Neural cell (in vitro differentiated cells): ENCODE measurements at regions not wholly inside any gene's neighbourhood (a gene's known extent, or its start where the extent isn't known, plus 50 kb on each side); places are given as distances from the start of the nearest gene placed in this dataset.

Experiments
- H2AFZ ChIP-seq: fragments of 200-600, 300-800 bp; sonication (generic), shearing (Covaris generic); 2 replicates; pipeline ENCODE4 v1.6.0; 2014; ENCODE audit warnings: low read depth, mild to moderate bottlenecking, antibody characterized with exemption, low read length, moderate library complexity
- H3F3A ChIP-seq: fragments of 200-600 bp; shearing (Covaris generic); 2 replicates; pipeline ENCODE4 v1.6.1; 2016; ENCODE audit warnings: mild to moderate bottlenecking, moderate library complexity, mixed read lengths, antibody characterized with exemption, low read length; ENCODE audit not compliant: insufficient read depth, poor library complexity, severe bottlenecking
- H3K27ac ChIP-seq: fragments of 200-600, 300-800 bp; sonication (generic), shearing (Covaris generic); 2 replicates; pipeline ENCODE4 v1.5.1; 2014; ENCODE audit warnings: mild to moderate bottlenecking, low read length, moderate library complexity
- H3K27me3 ChIP-seq: fragments of 300-800, 200-600 bp; sonication (generic), shearing (Covaris generic); 2 replicates; pipeline ENCODE4 v1.6.0; 2014; ENCODE audit warnings: mild to moderate bottlenecking, low read depth, low read length, moderate library complexity; ENCODE audit not compliant: insufficient read depth
- H3K36me3 ChIP-seq: fragments of 300-800, 200-600 bp; sonication (generic), shearing (Covaris generic); 2 replicates; pipeline ENCODE4 v1.5.1; 2014; ENCODE audit warnings: mild to moderate bottlenecking, antibody characterized with exemption, low read length, moderate library complexity; ENCODE audit not compliant: insufficient read depth
- H3K4me2 ChIP-seq: fragments of 300-800, 200-600 bp; sonication (generic), shearing (Covaris generic); 2 replicates; pipeline ENCODE4 v1.6.0; 2014; ENCODE audit warnings: mild to moderate bottlenecking, low read length
- H3K4me3 ChIP-seq: fragments of 300-800, 200-600 bp; sonication (generic), shearing (Covaris generic); 2 replicates; pipeline ENCODE4 v1.5.1; 2014; ENCODE audit warnings: mild to moderate bottlenecking, low read length, moderate library complexity
- H3K79me2 ChIP-seq: fragments of 200-600 bp; shearing (Covaris generic); replicated peaks from 2 replicates; pipeline ENCODE4 v1.6.0; 2014; ENCODE audit warnings: mild to moderate bottlenecking, low read length, moderate library complexity; ENCODE audit not compliant: insufficient read depth
- H3K9ac ChIP-seq: fragments of 300-800, 200-600 bp; sonication (generic), shearing (Covaris generic); 2 replicates; pipeline ENCODE4 v1.6.1; 2016; ENCODE audit warnings: mild to moderate bottlenecking, low read length, mixed read lengths
- H3K9me2 ChIP-seq: fragments of 200-600 bp; shearing (Covaris generic); 2 replicates; pipeline ENCODE4 v1.6.1; 2016; ENCODE audit warnings: mild to moderate bottlenecking, low read length, mixed read lengths; ENCODE audit not compliant: insufficient read depth
- H3K9me3 ChIP-seq: fragments of 200-600, 300-800 bp; sonication (generic), shearing (Covaris generic); 2 replicates; pipeline ENCODE4 v1.6.1; 2016; ENCODE audit warnings: mild to moderate bottlenecking, mixed run types, low read length, moderate library complexity, mixed read lengths
- H4K20me1 ChIP-seq: fragments of 200-600 bp; shearing (Covaris generic); 2 replicates; pipeline ENCODE4 v1.6.1; 2016; ENCODE audit warnings: mild to moderate bottlenecking, mixed run types; ENCODE audit not compliant: insufficient read depth
- EP300 ChIP-seq: fragments of 450-650 bp; conservative IDR thresholded peaks from 2 replicates; pipeline ENCODE4 v1.6.1; 2014; ENCODE audit warnings: antibody characterized with exemption, mild to moderate bottlenecking, moderate library complexity; ENCODE audit not compliant: poor library complexity, severe bottlenecking
- EZH2 ChIP-seq: fragments of 200-600, 300-800 bp; shearing (Covaris generic), sonication (generic); IDR thresholded peaks from 2 replicates; pipeline ENCODE4 v1.6.1; 2014; ENCODE audit warnings: antibody characterized with exemption, low read length, borderline replicate concordance, mild to moderate bottlenecking; ENCODE audit not compliant: insufficient read depth, poor library complexity, severe bottlenecking
- MXI1 ChIP-seq: fragments of 450-650 bp; conservative IDR thresholded peaks from 2 replicates; pipeline ENCODE4 v1.6.1; 2014; ENCODE audit warnings: antibody characterized with exemption, mild to moderate bottlenecking; ENCODE audit not compliant: poor library complexity, severe bottlenecking
- POLR2AphosphoS5 ChIP-seq: IDR thresholded peaks from 2 replicates; pipeline ENCODE4 v1.6.1; 2012
- RAD21 ChIP-seq: fragments of 450-650 bp; conservative IDR thresholded peaks from 2 replicates; pipeline ENCODE4 v1.6.1; 2014; ENCODE audit warnings: antibody characterized with exemption, mild to moderate bottlenecking, moderate library complexity
- REST ChIP-seq: IDR thresholded peaks from 2 replicates; pipeline ENCODE4 v1.6.1; 2012; ENCODE audit warnings: borderline replicate concordance
- SMC3 ChIP-seq: fragments of 450-650 bp; conservative IDR thresholded peaks from 2 replicates; pipeline ENCODE4 v1.6.1; 2014; ENCODE audit warnings: antibody characterized with exemption, mild to moderate bottlenecking, moderate library complexity; ENCODE audit not compliant: poor library complexity
- TAF1 ChIP-seq: IDR thresholded peaks from 2 replicates; pipeline ENCODE4 v1.6.1; 2012; ENCODE audit warnings: low read depth
- TF ChIP-seq, protein P1 (sequence below): fragments of 450-650 bp; IDR thresholded peaks from 2 replicates; pipeline ENCODE4 v1.5.1; 2014; ENCODE audit warnings: antibody characterized with exemption, mild to moderate bottlenecking, moderate library complexity; ENCODE audit not compliant: poor library complexity, severe bottlenecking

DNA sequence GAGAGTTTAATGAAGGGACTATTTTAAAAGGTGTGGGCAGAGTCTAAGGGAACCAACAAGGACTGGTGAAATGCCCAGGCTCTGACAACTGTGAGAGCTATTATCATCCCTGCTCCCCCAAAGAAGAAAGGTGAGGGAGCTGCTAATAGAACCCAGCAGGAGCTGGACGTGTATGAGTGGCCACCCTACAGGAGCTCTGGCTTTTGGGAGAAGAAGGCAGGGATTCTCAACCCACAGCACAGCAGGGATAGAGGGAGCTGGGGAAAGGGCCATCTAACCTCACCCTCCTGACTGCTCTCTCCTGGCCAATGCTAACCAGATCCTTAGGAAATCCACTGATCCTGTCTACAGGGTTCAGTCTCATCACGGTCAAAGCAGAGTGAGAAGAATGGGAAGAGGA lies 57.1 kb downstream of the GRIN2B start:
- Histone ChIP-seq H4K20me1 (no peaks in the 10 kb centered on the region), H3F3A (no peaks in the 10 kb centered on the region), H2AFZ (no peak overlapping the region), H3K9ac (no peak overlapping the region), H3K4me2 (no peak overlapping the region), H3K9me2 (no peaks in the 10 kb centered on the region), H3K79me2 (no peaks in the 10 kb centered on the region), H3K36me3 (no peaks in the 10 kb centered on the region), H3K9me3 (no peaks in the 10 kb centered on the region), H3K4me3 (no peak overlapping the region), H3K27me3 (no peaks in the 10 kb centered on the region), H3K27ac (no peak overlapping the region)
- TF ChIP-seq EP300: no peak
- TF ChIP-seq SMC3: no peak
- TF ChIP-seq EZH2: no peak
- TF ChIP-seq REST: no peak
- TF ChIP-seq TAF1: no peak
- TF ChIP-seq, protein P1, sequence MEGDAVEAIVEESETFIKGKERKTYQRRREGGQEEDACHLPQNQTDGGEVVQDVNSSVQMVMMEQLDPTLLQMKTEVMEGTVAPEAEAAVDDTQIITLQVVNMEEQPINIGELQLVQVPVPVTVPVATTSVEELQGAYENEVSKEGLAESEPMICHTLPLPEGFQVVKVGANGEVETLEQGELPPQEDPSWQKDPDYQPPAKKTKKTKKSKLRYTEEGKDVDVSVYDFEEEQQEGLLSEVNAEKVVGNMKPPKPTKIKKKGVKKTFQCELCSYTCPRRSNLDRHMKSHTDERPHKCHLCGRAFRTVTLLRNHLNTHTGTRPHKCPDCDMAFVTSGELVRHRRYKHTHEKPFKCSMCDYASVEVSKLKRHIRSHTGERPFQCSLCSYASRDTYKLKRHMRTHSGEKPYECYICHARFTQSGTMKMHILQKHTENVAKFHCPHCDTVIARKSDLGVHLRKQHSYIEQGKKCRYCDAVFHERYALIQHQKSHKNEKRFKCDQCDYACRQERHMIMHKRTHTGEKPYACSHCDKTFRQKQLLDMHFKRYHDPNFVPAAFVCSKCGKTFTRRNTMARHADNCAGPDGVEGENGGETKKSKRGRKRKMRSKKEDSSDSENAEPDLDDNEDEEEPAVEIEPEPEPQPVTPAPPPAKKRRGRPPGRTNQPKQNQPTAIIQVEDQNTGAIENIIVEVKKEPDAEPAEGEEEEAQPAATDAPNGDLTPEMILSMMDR: no peak
- TF ChIP-seq RAD21: no peak
- no peak for TF ChIP-seq POLR2AphosphoS5
- TF ChIP-seq MXI1: no peak

GRCh38 chr12:13918897-13919296 lies 62.5 kb downstream of the GRIN2B start:
- Histone ChIP-seq H3K9me3 (no peaks in the 10 kb centered on the region), H3K4me3 (no peak overlapping the region), H3F3A (no peaks in the 10 kb centered on the region), H2AFZ (no peak overlapping the region), H3K9me2 (no peaks in the 10 kb centered on the region), H3K9ac (no peak overlapping the region), H3K79me2 (no peaks in the 10 kb centered on the region), H3K36me3 (no peaks in the 10 kb centered on the region), H3K27me3 (no peaks in the 10 kb centered on the region), H3K4me2 (no peak overlapping the region), H4K20me1 (no peaks in the 10 kb centered on the region), H3K27ac (no peak overlapping the region)
- no peak for TF ChIP-seq TAF1
- TF ChIP-seq MXI1: no peak

DNA sequence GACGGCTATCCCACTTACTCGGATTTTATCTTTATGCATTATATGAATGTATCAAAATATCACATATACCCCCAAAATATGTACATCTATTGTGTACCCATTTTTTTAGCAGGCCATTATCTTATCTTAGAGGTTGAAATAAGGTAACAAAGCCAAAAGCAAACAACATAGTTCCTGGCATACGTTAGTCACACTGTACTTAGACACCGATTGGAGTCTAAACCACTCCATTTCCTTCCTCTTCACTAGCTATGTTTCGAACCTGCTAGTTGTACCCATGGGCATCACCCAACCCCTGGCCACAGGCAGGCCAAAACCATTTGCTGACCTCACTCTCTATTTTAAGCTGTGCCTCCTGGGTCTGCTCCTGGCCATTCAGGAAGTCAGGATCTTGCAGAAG lies 66.3 kb downstream of the GRIN2B start:
- no peaks in the 10 kb centered on the region for H3K79me2 ChIP-seq

More for the DNA sequence above, 66.3 kb downstream of the GRIN2B start:
- Histone ChIP-seq H3K9me3 (no peaks in the 10 kb centered on the region), H4K20me1 (no peaks in the 10 kb centered on the region), H3K9ac (no peak overlapping the region), H3F3A (no peaks in the 10 kb centered on the region), H3K4me2 (no peak overlapping the region), H3K9me2 (no peaks in the 10 kb centered on the region), H3K36me3 (no peaks in the 10 kb centered on the region), H2AFZ (no peak overlapping the region), H3K27ac (no peak overlapping the region), H3K27me3 (no peaks in the 10 kb centered on the region), H3K4me3 (no peak overlapping the region)
- TF ChIP-seq TAF1: no peak
- no peak for TF ChIP-seq REST
- TF ChIP-seq EZH2: no peak
- TF ChIP-seq SMC3: no peak
- TF ChIP-seq EP300: no peak
- TF ChIP-seq MXI1: no peak
